CD14-positive monocyte (primary cell): ENCODE measurements at regions not wholly inside any gene's neighbourhood (a gene's known extent, or its start where the extent isn't known, plus 50 kb on each side); places are given as distances from the start of the nearest gene placed in this dataset.

Source experiments
- DNase-seq, 3 donors: peaks; one replicate each; pipeline ENCODE4 v3.0.0-alpha.2; 2011 to 2022
- H2AFZ ChIP-seq: 2 replicates; pipeline ENCODE4 v1.6.0; 2012; ENCODE audit warnings: mild to moderate bottlenecking, low read depth, low read length, inconsistent platforms; ENCODE audit not compliant: insufficient read depth, poor library complexity, severe bottlenecking
- H3K27ac ChIP-seq, 2 donors: 1 replicate in 1 of 2; 2 replicates in 1 of 2; pipeline ENCODE4 v1.5.1; 2012 to 2013; ENCODE audit warnings: low read length in 2 of 2, control low read depth in 1 of 2, inconsistent platforms in 1 of 2, low read depth in 1 of 2, mild to moderate bottlenecking in 1 of 2
- H3K27me3 ChIP-seq, 2 donors: one replicate each; pipeline versions ENCODE4 v1.6.0 to v1.6.1; 2011 to 2013; ENCODE audit warnings: low read length in 2 of 2; ENCODE audit not compliant: control insufficient read depth in 2 of 2, insufficient read depth in 2 of 2
- H3K36me3 ChIP-seq, 2 donors: replicated peaks in 1 of 2; 1 replicate in 1 of 2; 2 replicates in 1 of 2; pipeline versions ENCODE4 v1.5.1 to v1.6.1; 2012 to 2013; ENCODE audit warnings: low read length in 2 of 2, control low read depth in 1 of 2, inconsistent platforms in 1 of 2, mild to moderate bottlenecking in 1 of 2; ENCODE audit not compliant: insufficient read depth in 2 of 2, control insufficient read depth in 1 of 2
- H3K4me1 ChIP-seq, 2 donors: 1 replicate in 1 of 2; 2 replicates in 1 of 2; pipeline versions ENCODE4 v1.5.1 to v1.6.1; 2012 to 2013; ENCODE audit warnings: low read length in 2 of 2, control low read depth in 1 of 2, inconsistent platforms in 1 of 2, mild to moderate bottlenecking in 1 of 2, moderate library complexity in 1 of 2; ENCODE audit not compliant: insufficient read depth in 2 of 2, control insufficient read depth in 1 of 2
- H3K4me2 ChIP-seq: replicated peaks from 2 replicates; pipeline ENCODE3; 2012; ENCODE audit warnings: low read length, moderate library complexity, mild to moderate bottlenecking; ENCODE audit not compliant: poor library complexity, severe bottlenecking; ENCODE audit errors: extremely low read depth
- H3K4me3 ChIP-seq, 3 experiments: fragments of 200-600 bp in 1 of 3; sonication (generic) in 1 of 3; replicated peaks in 1 of 3; 1 replicate in 2 of 3; 2 replicates in 1 of 3; pipeline ENCODE4 v1.5.1; 2011 to 2013; ENCODE audit warnings: low read length in 3 of 3, mild to moderate bottlenecking in 3 of 3, control low read depth in 2 of 3, low read depth in 2 of 3, inconsistent platforms in 1 of 3, moderate library complexity in 1 of 3
- H3K79me2 ChIP-seq: 2 replicates; pipeline ENCODE4 v1.6.0; 2012; ENCODE audit warnings: mild to moderate bottlenecking, control low read depth, inconsistent platforms, low read length, moderate library complexity; ENCODE audit not compliant: insufficient read depth
- H3K9ac ChIP-seq: 2 replicates; pipeline ENCODE4 v1.6.0; 2017; ENCODE audit warnings: low read length, mild to moderate bottlenecking; ENCODE audit not compliant: insufficient read depth, poor library complexity, severe bottlenecking
- H3K9me3 ChIP-seq, 2 donors: replicated peaks in 1 of 2; 1 replicate in 1 of 2; 2 replicates in 1 of 2; pipeline versions ENCODE4 v1.5.1 to v1.6.1; 2012 to 2013; ENCODE audit warnings: low read length in 2 of 2, control low read depth in 1 of 2; ENCODE audit not compliant: control insufficient read depth in 1 of 2, insufficient read depth in 1 of 2
- H4K20me1 ChIP-seq: 2 replicates; pipeline ENCODE4 v1.6.0; 2012; ENCODE audit warnings: mild to moderate bottlenecking, low read length, control low read depth, moderate library complexity; ENCODE audit not compliant: insufficient read depth
- H3K27ac Mint-ChIP-seq, 7 donors: one replicate each; pipeline ENCODE4 v1.8.0; 2020; ENCODE audit warnings: mild to moderate bottlenecking in 7 of 7, mixed read lengths in 7 of 7, moderate library complexity in 6 of 7, inconsistent platforms in 2 of 7
- H3K27me3 Mint-ChIP-seq, 3 donors: one replicate each; pipeline ENCODE4 v1.8.0; 2021 to 2022; ENCODE audit warnings: low read depth in 3 of 3, mild to moderate bottlenecking in 3 of 3, mixed read lengths in 3 of 3, moderate library complexity in 3 of 3, inconsistent platforms in 1 of 3
- H3K36me3 Mint-ChIP-seq, 2 donors: one replicate each; pipeline ENCODE4 v1.8.0; 2020; ENCODE audit warnings: mixed read lengths in 2 of 2, inconsistent platforms in 1 of 2, mild to moderate bottlenecking in 1 of 2
- H3K4me1 Mint-ChIP-seq: one replicate; pipeline ENCODE4 v1.8.0; 2020; ENCODE audit warnings: mild to moderate bottlenecking, mixed read lengths
- H3K4me3 Mint-ChIP-seq, 2 donors: one replicate each; pipeline ENCODE4 v1.8.0; 2020; ENCODE audit warnings: mild to moderate bottlenecking in 2 of 2, mixed read lengths in 2 of 2, moderate library complexity in 1 of 2
- H3K9me3 Mint-ChIP-seq, 7 donors: one replicate each; pipeline ENCODE4 v1.8.0; 2020 to 2022; ENCODE audit warnings: mixed read lengths in 7 of 7, mild to moderate bottlenecking in 6 of 7, moderate library complexity in 6 of 7, inconsistent platforms in 2 of 7
- CTCF ChIP-seq: fragments of 200-600 bp; IDR thresholded peaks from one replicate; pipeline ENCODE4 v1.8.0; 2022; ENCODE audit warnings: antibody characterized with exemption, mild to moderate bottlenecking
- WGBS: methylation state at CpG from one replicate; pipeline ENCODE4 v1.1.5; 2013; ENCODE audit warnings: missing lambda C conversion rate; ENCODE audit not compliant: insufficient coverage; 5-methylcytosine and 5-hydroxymethylcytosine counted together
- intact Hi-C, 2 donors: fragments of 100-400 bp; cut with micrococcal nuclease; formaldehyde crosslinking; loops; one replicate each; pipeline versions ENCODE4 v1.15.0 to v1.15.1; 2023

- no CpG with 5 or more reads among the region's 2 CpGs for WGBS
- no peak overlapping the region for H3K4me3 ChIP-seq
- H3K4me3 Mint-ChIP-seq, result no peak overlapping the region
- peaks cover 27% of the 10 kb centered on the region for H3K4me1 Mint-ChIP-seq
- no peak for DNase-seq
- H3K4me2 ChIP-seq, result no peak overlapping the region
- no peaks in the 10 kb centered on the region for H3K36me3 Mint-ChIP-seq
- H3K27ac ChIP-seq, result no peak overlapping the region
- peaks cover 0 to under 1% (median 0%) of the 10 kb centered on the region in 7 donors for H3K9me3 Mint-ChIP-seq
- no peaks in the 10 kb centered on the region for H3K27me3 ChIP-seq
- H3K79me2 ChIP-seq, result no peaks in the 10 kb centered on the region
- peaks cover 2 to 7% (median 7%) of the 10 kb centered on the region in 3 donors for H3K27me3 Mint-ChIP-seq
- no peak overlapping the region for H3K27ac Mint-ChIP-seq
- no peak overlapping the region for H2AFZ ChIP-seq
- H3K36me3 ChIP-seq, result no peaks in the 10 kb centered on the region
- intact Hi-C loops, result no loop called here
- H3K4me1 ChIP-seq, result peaks cover 9 to 10% of the 10 kb centered on the region in 2 donors
- H4K20me1 ChIP-seq, result no peaks in the 10 kb centered on the region
- TF ChIP-seq CTCF, result no peak
- H3K9ac ChIP-seq, result no peak overlapping the region
- H3K9me3 ChIP-seq, result no peaks in the 10 kb centered on the region
Observed at GRCh38 chr6:16840725-16841124, 79.5 kb upstream of the ATXN1 start.

- WGBS, result no CpG with 5 or more reads among the region's 3 CpGs
- Histone ChIP-seq H3K27ac (no peak overlapping the region), H2AFZ (no peak overlapping the region), H3K4me1 (peaks cover 9 to 10% of the 10 kb centered on the region in 2 donors), H3K9me3 (no peaks in the 10 kb centered on the region), H3K4me2 (no peak overlapping the region), H3K27me3 (no peaks in the 10 kb centered on the region), H3K79me2 (no peaks in the 10 kb centered on the region), H4K20me1 (no peaks in the 10 kb centered on the region), H3K36me3 (no peaks in the 10 kb centered on the region), H3K9ac (no peak overlapping the region), H3K4me3 (no peak overlapping the region)
- H3K27me3 Mint-ChIP-seq, result peaks cover 4 to 7% (median 7%) of the 10 kb centered on the region in 3 donors
- DNase-seq, result no peak
- H3K27ac Mint-ChIP-seq, result peak overlapping the region in 1 of 7 donors; percentile 9
- H3K36me3 Mint-ChIP-seq, result no peaks in the 10 kb centered on the region
- peaks cover 0 to 5% (median 0%) of the 10 kb centered on the region in 7 donors for H3K9me3 Mint-ChIP-seq
- no peak for TF ChIP-seq CTCF
- peaks cover 27% of the 10 kb centered on the region for H3K4me1 Mint-ChIP-seq
- H3K4me3 Mint-ChIP-seq, result no peak overlapping the region
- intact Hi-C loops, result no loop called here
Observed at GRCh38 chr6:16840291-16840690, 79.0 kb upstream of the ATXN1 start.
